ENCODE measurements at regions not wholly inside any gene's neighbourhood (a gene's known extent, or its start where the extent isn't known, plus 50 kb on each side); places are given as distances from the start of the nearest gene placed in this dataset.

- TF ChIP-seq FOSL1 (tag; conservative IDR thresholded peaks at IDR 0.05) (no peak), CTCF (IDR thresholded peaks at IDR 0.05 in 2 of 3, conservative IDR thresholded peaks at IDR 0.05 in 1 of 3; ENCODE audit: insufficient read depth in 2 of 3, low read depth in 1 of 3, low read length in 3 of 3) (no peak), IRF1 (CRISPR knock-in tag; IDR thresholded peaks at IDR 0.05; ENCODE audit: borderline replicate concordance) (no peak), PYGO2 (tag; IDR thresholded peaks at IDR 0.05) (no peak), NFATC3 (IDR thresholded peaks at IDR 0.05) (no peak), ZBTB43 (CRISPR knock-in tag; IDR thresholded peaks at IDR 0.05) (no peak), SP1 (CRISPR knock-in tag; IDR thresholded peaks at IDR 0.05) (no peak), KDM4B (IDR thresholded peaks at IDR 0.05; ENCODE audit: borderline replicate concordance in 2 of 2, low read depth in 1 of 2) (no peak), TCFL5 (CRISPR knock-in tag; conservative IDR thresholded peaks at IDR 0.05) (no peak), CCAR2 (IDR thresholded peaks at IDR 0.05; ENCODE audit: low read depth, low read length) (no peak), HDAC6 (IDR thresholded peaks at IDR 0.05; ENCODE audit: low read depth, low read length) (no peak), ZNF398 (CRISPR knock-in tag; IDR thresholded peaks at IDR 0.05) (no peak), ZFP36 (IDR thresholded peaks at IDR 0.05; ENCODE audit: low read depth, low read length, partially characterized antibody) (no peak)
These were observed 305.7 kb upstream of the NRIP1 start for GRCh38 chr21:15370462-15370975.
